Spleen (tissue), 7 donors: ENCODE measurements at regions not wholly inside any gene's neighbourhood (a gene's known extent, or its start where the extent isn't known, plus 50 kb on each side); places are given as distances from the start of the nearest gene placed in this dataset.

Experiments used
- POLR2A ChIP-seq, 3 donors: fragments of 450-650 bp; IDR thresholded peaks; one replicate each; pipeline ENCODE4 v1.5.1; 2017; ENCODE audit warnings: antibody characterized with exemption in 3 of 3, mild to moderate bottlenecking in 1 of 3
- POLR2AphosphoS5 ChIP-seq, 3 donors: sonication (generic); formaldehyde crosslinking; IDR thresholded peaks; one replicate each; pipeline ENCODE4 v1.5.1; 2017; ENCODE audit warnings: antibody characterized with exemption in 3 of 3
- TF ChIP-seq, protein P1 (sequence below), 11 experiments: fragments of 200-600 bp in 7 of 11; fragments of 450-650 bp in 4 of 11; sonication (generic) in 4 of 11; IDR thresholded peaks in 8 of 11; conservative IDR thresholded peaks in 3 of 11; 1 replicate in 7 of 11; 2 replicates in 4 of 11; pipeline versions ENCODE4 v1.4.0 to v1.8.0; 2016 to 2021; ENCODE audit warnings: antibody characterized with exemption in 11 of 11, inconsistent platforms in 4 of 11, mild to moderate bottlenecking in 1 of 11
- donor health status: DM: no; HTN: no; CAD: no; lungs with moderate emphysema.
- donor health status: DM: no; HTN: no; CAD: no.
- donor health status: DM: no; HTN: no; CAD: no.

DNA sequence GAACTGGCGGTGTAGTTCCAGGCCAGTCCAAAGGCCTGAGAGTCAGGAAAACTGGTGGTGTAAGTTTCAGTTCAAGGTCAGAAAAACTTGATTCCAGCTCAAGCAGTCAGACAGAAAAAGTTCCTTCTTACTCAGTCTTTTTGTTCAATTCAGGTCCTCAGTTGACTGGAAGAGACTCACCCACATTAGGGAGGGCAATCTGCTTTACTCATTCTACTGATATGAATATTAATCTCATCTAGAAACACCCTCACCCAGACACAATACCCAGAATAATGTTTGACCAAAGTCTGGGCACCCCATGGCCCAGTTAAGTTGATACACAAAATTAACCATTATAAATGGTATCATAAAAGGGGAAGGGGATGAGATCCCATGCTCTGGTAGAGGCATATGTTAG, 50.1 kb upstream of the LTA4H start:
- no peak for TF ChIP-seq POLR2A (IDR thresholded peaks at IDR 0.05)
- TF ChIP-seq, protein P1, sequence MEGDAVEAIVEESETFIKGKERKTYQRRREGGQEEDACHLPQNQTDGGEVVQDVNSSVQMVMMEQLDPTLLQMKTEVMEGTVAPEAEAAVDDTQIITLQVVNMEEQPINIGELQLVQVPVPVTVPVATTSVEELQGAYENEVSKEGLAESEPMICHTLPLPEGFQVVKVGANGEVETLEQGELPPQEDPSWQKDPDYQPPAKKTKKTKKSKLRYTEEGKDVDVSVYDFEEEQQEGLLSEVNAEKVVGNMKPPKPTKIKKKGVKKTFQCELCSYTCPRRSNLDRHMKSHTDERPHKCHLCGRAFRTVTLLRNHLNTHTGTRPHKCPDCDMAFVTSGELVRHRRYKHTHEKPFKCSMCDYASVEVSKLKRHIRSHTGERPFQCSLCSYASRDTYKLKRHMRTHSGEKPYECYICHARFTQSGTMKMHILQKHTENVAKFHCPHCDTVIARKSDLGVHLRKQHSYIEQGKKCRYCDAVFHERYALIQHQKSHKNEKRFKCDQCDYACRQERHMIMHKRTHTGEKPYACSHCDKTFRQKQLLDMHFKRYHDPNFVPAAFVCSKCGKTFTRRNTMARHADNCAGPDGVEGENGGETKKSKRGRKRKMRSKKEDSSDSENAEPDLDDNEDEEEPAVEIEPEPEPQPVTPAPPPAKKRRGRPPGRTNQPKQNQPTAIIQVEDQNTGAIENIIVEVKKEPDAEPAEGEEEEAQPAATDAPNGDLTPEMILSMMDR (IDR thresholded peaks at IDR 0.05 in 8 of 11, conservative IDR thresholded peaks at IDR 0.05 in 3 of 11), result no peak
- TF ChIP-seq POLR2AphosphoS5 (IDR thresholded peaks at IDR 0.05), result no peak
